WTC11 (cell line): ENCODE measurements at regions not wholly inside any gene's neighbourhood (a gene's known extent, or its start where the extent isn't known, plus 50 kb on each side); places are given as distances from the start of the nearest gene placed in this dataset.

Experiments used
- ESRRA ChIP-seq: sonication (generic); formaldehyde crosslinking; IDR thresholded peaks from 2 replicates; pipeline ENCODE4 v1.8.1; 2022; ENCODE audit warnings: mild to moderate bottlenecking, missing genetic modification reagents, borderline replicate concordance
- IRF2 ChIP-seq: sonication (generic); formaldehyde crosslinking; IDR thresholded peaks from 2 replicates; pipeline ENCODE4 v1.8.0; 2022; ENCODE audit warnings: low read depth, missing genetic modification reagents, borderline replicate concordance
- SP1 ChIP-seq: sonication (generic); formaldehyde crosslinking; conservative IDR thresholded peaks from 2 replicates; pipeline ENCODE4 v1.8.1; 2022; ENCODE audit warnings: missing genetic modification reagents
- TF ChIP-seq, protein P1 (sequence below): fragments of 200-600 bp; IDR thresholded peaks from 2 replicates; pipeline ENCODE4 v1.8.0; 2022; ENCODE audit warnings: antibody characterized with exemption

DNA sequence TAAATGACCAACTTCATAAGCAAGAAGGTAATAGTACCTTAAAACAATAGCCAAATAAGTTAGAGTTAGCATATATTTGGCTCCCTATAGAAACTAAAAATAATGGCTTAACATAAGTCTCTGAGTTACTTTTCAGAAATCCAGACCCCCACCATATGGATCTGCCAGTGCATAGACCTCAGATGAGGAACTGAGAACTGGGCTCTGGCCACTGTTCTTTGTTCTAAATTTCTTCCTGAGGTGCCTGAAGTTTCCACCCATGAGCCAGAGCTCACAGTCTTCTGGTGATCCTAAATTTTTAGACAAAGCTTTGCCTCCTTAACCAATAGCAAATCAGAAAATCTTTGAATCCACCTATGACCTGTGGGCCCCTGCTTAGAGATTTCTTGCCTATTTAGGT is 250.9 kb downstream of the YTHDC2 start:
- TF ChIP-seq, protein P1, sequence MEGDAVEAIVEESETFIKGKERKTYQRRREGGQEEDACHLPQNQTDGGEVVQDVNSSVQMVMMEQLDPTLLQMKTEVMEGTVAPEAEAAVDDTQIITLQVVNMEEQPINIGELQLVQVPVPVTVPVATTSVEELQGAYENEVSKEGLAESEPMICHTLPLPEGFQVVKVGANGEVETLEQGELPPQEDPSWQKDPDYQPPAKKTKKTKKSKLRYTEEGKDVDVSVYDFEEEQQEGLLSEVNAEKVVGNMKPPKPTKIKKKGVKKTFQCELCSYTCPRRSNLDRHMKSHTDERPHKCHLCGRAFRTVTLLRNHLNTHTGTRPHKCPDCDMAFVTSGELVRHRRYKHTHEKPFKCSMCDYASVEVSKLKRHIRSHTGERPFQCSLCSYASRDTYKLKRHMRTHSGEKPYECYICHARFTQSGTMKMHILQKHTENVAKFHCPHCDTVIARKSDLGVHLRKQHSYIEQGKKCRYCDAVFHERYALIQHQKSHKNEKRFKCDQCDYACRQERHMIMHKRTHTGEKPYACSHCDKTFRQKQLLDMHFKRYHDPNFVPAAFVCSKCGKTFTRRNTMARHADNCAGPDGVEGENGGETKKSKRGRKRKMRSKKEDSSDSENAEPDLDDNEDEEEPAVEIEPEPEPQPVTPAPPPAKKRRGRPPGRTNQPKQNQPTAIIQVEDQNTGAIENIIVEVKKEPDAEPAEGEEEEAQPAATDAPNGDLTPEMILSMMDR, result no peak
- TF ChIP-seq SP1 (CRISPR knock-in tag) (no peak), ESRRA (no peak), IRF2 (CRISPR knock-in tag) (no peak)
